ENCODE measurements at regions not wholly inside any gene's neighbourhood (a gene's known extent, or its start where the extent isn't known, plus 50 kb on each side); places are given as distances from the start of the nearest gene placed in this dataset.

DNA sequence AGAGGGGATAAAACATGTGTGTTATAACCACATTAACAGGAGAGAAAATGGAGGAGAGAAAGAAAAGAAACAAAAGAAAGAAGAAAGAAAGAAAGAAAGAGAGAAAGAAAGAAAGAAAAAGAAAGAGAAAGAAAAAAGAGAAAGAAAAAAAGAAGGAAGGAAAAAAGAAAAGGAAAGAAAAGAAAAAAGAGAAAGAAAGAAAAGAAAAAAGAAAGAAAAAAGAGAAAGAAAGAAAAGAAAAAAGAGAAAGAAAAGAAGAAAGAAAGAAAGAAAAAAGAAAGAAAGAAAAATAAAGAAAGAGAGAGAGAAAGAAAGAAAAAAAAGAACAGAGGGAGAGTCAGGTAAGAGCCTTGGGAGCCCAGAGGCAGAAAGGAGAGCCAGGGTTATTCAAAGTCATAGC lies 446.6 kb upstream of the ASIC2 start:
- no peak for TF ChIP-seq GATA2 (IDR thresholded peaks at IDR 0.05; ENCODE audit: low read depth, low read length)
- no peak for TF ChIP-seq GATA3 (IDR thresholded peaks at IDR 0.05; ENCODE audit: low read depth, low read length)
